HEK293 (cell line): ENCODE measurements at regions not wholly inside any gene's neighbourhood (a gene's known extent, or its start where the extent isn't known, plus 50 kb on each side); places are given as distances from the start of the nearest gene placed in this dataset.

Experiments used
- MEIS1 ChIP-seq: sonication (generic); formaldehyde crosslinking; IDR thresholded peaks from 2 replicates; pipeline ENCODE4 v1.8.1; 2022; ENCODE audit warnings: missing genetic modification reagents, mild to moderate bottlenecking, borderline replicate concordance
- TCF7L2 ChIP-seq: IDR thresholded peaks from 2 replicates; pipeline ENCODE4 v1.6.1; 2011; ENCODE audit warnings: low read depth, mild to moderate bottlenecking, inconsistent platforms, low read length, moderate library complexity, borderline replicate concordance
- YY1 ChIP-seq: fragments of 450-650 bp; formaldehyde crosslinking; IDR thresholded peaks from 2 replicates; pipeline ENCODE4 v1.5.1; 2018; ENCODE audit warnings: missing biosample characterization, missing genetic modification characterization
- ZBTB8A ChIP-seq: fragments of 450-650 bp; formaldehyde crosslinking; IDR thresholded peaks from 2 replicates; pipeline ENCODE4 v1.5.1; 2016; ENCODE audit warnings: missing biosample characterization, missing genetic modification characterization
- ZNF121 ChIP-seq: fragments of 450-650 bp; formaldehyde crosslinking; IDR thresholded peaks from 2 replicates; pipeline ENCODE4 v1.5.1; 2016; ENCODE audit warnings: missing biosample characterization, missing genetic modification characterization
- ZNF274 ChIP-seq, 2 experiments: fragments of 200-500 bp in 1 of 2; fragments of 450-650 bp in 1 of 2; sonication (Bioruptor generic) in 1 of 2; formaldehyde crosslinking in 1 of 2; IDR thresholded peaks; 2 replicates each; pipeline versions ENCODE4 v1.5.1 to v1.6.1; 2014 to 2016; ENCODE audit warnings: borderline replicate concordance in 1 of 2, inconsistent platforms in 1 of 2, low read length in 1 of 2, missing biosample characterization in 1 of 2, missing genetic modification characterization in 1 of 2
- ZNF302 ChIP-seq: fragments of 450-650 bp; formaldehyde crosslinking; IDR thresholded peaks from 2 replicates; pipeline ENCODE4 v1.5.1; 2016; ENCODE audit warnings: missing biosample characterization, missing genetic modification characterization, low read depth
- ZNF416 ChIP-seq: fragments of 450-650 bp; formaldehyde crosslinking; IDR thresholded peaks from 2 replicates; pipeline ENCODE4 v1.5.1; 2016; ENCODE audit warnings: missing biosample characterization, missing genetic modification characterization
- ZNF555 ChIP-seq: fragments of 450-650 bp; formaldehyde crosslinking; conservative IDR thresholded peaks from 2 replicates; pipeline ENCODE4 v1.5.1; 2017; ENCODE audit warnings: missing biosample characterization, mild to moderate bottlenecking, missing genetic modification characterization, inconsistent platforms
- TF ChIP-seq, protein P1 (sequence below): fragments of 450-650 bp; formaldehyde crosslinking; IDR thresholded peaks from 2 replicates; pipeline ENCODE4 v1.5.1; 2016; ENCODE audit warnings: missing biosample characterization, missing genetic modification characterization
- TF ChIP-seq, protein P2 (sequence below): fragments of 450-650 bp; formaldehyde crosslinking; IDR thresholded peaks from 2 replicates; pipeline ENCODE4 v1.5.1; 2017; ENCODE audit warnings: missing biosample characterization, mild to moderate bottlenecking, missing genetic modification characterization, moderate library complexity
- TF ChIP-seq, protein P3 (sequence below): fragments of 450-650 bp; formaldehyde crosslinking; IDR thresholded peaks from 2 replicates; pipeline ENCODE4 v1.5.1; 2016; ENCODE audit warnings: missing biosample characterization, missing genetic modification characterization, borderline replicate concordance
- TF ChIP-seq, protein P4 (sequence below): fragments of 450-650 bp; formaldehyde crosslinking; IDR thresholded peaks from 2 replicates; pipeline ENCODE4 v1.5.1; 2016; ENCODE audit warnings: missing biosample characterization, missing genetic modification characterization

DNA sequence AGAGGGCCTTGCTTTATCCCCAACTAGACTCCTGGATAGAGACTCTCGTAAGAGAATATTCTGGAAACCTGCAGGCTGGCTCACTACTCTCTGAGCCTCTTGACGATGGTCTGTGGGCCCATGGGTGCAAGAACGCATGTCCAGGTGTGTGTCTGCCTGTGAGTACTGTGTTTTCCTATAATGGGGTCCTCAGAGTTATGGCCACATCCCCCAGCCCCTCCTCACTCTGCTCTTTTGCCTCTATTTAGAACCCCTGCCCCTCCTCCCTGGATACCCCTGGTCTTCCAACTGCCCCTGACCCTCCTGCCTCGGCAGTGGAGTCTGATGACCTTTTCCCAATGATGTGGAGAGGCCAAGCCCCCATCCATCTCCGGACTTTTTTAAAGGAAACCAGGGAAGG is 148.1 kb downstream of the ZFP36L2 start:
- TF ChIP-seq, protein P1, sequence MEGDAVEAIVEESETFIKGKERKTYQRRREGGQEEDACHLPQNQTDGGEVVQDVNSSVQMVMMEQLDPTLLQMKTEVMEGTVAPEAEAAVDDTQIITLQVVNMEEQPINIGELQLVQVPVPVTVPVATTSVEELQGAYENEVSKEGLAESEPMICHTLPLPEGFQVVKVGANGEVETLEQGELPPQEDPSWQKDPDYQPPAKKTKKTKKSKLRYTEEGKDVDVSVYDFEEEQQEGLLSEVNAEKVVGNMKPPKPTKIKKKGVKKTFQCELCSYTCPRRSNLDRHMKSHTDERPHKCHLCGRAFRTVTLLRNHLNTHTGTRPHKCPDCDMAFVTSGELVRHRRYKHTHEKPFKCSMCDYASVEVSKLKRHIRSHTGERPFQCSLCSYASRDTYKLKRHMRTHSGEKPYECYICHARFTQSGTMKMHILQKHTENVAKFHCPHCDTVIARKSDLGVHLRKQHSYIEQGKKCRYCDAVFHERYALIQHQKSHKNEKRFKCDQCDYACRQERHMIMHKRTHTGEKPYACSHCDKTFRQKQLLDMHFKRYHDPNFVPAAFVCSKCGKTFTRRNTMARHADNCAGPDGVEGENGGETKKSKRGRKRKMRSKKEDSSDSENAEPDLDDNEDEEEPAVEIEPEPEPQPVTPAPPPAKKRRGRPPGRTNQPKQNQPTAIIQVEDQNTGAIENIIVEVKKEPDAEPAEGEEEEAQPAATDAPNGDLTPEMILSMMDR (tag by site-specific recombination): no peak
- TF ChIP-seq MEIS1 (CRISPR knock-in tag): no peak
- TF ChIP-seq, protein P2, sequence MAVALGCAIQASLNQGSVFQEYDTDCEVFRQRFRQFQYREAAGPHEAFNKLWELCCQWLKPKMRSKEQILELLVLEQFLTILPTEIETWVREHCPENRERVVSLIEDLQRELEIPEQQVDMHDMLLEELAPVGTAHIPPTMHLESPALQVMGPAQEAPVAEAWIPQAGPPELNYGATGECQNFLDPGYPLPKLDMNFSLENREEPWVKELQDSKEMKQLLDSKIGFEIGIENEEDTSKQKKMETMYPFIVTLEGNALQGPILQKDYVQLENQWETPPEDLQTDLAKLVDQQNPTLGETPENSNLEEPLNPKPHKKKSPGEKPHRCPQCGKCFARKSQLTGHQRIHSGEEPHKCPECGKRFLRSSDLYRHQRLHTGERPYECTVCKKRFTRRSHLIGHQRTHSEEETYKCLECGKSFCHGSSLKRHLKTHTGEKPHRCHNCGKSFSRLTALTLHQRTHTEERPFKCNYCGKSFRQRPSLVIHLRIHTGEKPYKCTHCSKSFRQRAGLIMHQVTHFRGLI (tag by site-specific recombination): no peak
- no peak for TF ChIP-seq ZBTB8A (tag by site-specific recombination)
- no peak for TF ChIP-seq ZNF274 (IDR thresholded peaks at IDR 0.05; ENCODE audit: low read length)
- TF ChIP-seq ZNF274 (tag by site-specific recombination; IDR thresholded peaks at IDR 0.05; ENCODE audit: borderline replicate concordance): no peak
- TF ChIP-seq, protein P3, sequence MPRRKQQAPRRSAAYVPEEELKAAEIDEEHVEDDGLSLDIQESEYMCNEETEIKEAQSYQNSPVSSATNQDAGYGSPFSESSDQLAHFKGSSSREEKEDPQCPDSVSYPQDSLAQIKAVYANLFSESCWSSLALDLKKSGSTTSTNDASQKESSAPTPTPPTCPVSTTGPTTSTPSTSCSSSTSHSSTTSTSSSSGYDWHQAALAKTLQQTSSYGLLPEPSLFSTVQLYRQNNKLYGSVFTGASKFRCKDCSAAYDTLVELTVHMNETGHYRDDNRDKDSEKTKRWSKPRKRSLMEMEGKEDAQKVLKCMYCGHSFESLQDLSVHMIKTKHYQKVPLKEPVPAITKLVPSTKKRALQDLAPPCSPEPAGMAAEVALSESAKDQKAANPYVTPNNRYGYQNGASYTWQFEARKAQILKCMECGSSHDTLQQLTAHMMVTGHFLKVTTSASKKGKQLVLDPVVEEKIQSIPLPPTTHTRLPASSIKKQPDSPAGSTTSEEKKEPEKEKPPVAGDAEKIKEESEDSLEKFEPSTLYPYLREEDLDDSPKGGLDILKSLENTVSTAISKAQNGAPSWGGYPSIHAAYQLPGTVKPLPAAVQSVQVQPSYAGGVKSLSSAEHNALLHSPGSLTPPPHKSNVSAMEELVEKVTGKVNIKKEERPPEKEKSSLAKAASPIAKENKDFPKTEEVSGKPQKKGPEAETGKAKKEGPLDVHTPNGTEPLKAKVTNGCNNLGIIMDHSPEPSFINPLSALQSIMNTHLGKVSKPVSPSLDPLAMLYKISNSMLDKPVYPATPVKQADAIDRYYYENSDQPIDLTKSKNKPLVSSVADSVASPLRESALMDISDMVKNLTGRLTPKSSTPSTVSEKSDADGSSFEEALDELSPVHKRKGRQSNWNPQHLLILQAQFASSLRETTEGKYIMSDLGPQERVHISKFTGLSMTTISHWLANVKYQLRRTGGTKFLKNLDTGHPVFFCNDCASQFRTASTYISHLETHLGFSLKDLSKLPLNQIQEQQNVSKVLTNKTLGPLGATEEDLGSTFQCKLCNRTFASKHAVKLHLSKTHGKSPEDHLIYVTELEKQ: no peak
- no peak for TF ChIP-seq TCF7L2
- TF ChIP-seq, protein P4, sequence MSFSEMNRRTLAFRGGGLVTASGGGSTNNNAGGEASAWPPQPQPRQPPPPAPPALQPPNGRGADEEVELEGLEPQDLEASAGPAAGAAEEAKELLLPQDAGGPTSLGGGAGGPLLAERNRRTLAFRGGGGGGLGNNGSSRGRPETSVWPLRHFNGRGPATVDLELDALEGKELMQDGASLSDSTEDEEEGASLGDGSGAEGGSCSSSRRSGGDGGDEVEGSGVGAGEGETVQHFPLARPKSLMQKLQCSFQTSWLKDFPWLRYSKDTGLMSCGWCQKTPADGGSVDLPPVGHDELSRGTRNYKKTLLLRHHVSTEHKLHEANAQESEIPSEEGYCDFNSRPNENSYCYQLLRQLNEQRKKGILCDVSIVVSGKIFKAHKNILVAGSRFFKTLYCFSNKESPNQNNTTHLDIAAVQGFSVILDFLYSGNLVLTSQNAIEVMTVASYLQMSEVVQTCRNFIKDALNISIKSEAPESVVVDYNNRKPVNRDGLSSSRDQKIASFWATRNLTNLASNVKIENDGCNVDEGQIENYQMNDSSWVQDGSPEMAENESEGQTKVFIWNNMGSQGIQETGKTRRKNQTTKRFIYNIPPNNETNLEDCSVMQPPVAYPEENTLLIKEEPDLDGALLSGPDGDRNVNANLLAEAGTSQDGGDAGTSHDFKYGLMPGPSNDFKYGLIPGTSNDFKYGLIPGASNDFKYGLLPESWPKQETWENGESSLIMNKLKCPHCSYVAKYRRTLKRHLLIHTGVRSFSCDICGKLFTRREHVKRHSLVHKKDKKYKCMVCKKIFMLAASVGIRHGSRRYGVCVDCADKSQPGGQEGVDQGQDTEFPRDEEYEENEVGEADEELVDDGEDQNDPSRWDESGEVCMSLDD: no peak
- no peak for TF ChIP-seq ZNF416 (tag by site-specific recombination)
- no peak for TF ChIP-seq ZNF302 (tag by site-specific recombination)
- TF ChIP-seq ZNF555 (tag by site-specific recombination): no peak
- TF ChIP-seq YY1 (tag by site-specific recombination): no peak
- no peak for TF ChIP-seq ZNF121 (tag by site-specific recombination)
